ENCODE measurements at regions not wholly inside any gene's neighbourhood (a gene's known extent, or its start where the extent isn't known, plus 50 kb on each side); places are given as distances from the start of the nearest gene placed in this dataset.

- H3K27me3 ChIP-seq (replicated peaks): no peaks in the 10 kb centered on the region
- no peak for TF ChIP-seq CTCF (IDR thresholded peaks at IDR 0.05; ENCODE audit: low read depth, low read length, missing control alignments)
- DNase-seq: no peak
- in situ Hi-C loops (cut with HindIII; ENCODE audit: low pct_ligation_motif_present, low sequenced_read_pairs): no loop called here
- H3K4me3 ChIP-seq (ENCODE audit: low read depth, low read length): no peak overlapping the region
- no peak overlapping the region for H3K27ac ChIP-seq
- H3K36me3 ChIP-seq (replicated peaks): no peaks in the 10 kb centered on the region
These were observed 386.9 kb upstream of the SMC2 start for GRCh38 chr9:103707181-103707580.

DNA sequence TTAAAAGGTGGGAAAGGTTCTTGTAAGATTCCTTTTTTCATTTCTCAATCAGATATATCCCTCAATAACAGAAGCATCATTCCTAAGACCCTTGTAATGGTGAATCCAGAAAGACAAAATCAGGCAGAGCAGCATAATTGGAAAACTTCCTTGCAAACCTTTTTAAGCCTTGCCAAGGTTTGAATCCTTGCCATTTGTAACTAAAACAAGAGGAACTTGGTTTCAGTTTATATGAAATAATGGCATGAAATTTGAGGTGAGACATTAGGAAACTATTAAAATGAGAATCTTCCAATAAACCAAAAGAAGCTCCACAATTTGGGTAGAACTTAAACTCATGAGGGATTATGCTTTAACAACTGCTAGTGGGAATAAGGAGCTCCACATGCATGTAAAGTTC lies 384.7 kb upstream of the SMC2 start:
- TF ChIP-seq CTCF (IDR thresholded peaks at IDR 0.05; ENCODE audit: low read depth, low read length, missing control alignments): no peak

DNA sequence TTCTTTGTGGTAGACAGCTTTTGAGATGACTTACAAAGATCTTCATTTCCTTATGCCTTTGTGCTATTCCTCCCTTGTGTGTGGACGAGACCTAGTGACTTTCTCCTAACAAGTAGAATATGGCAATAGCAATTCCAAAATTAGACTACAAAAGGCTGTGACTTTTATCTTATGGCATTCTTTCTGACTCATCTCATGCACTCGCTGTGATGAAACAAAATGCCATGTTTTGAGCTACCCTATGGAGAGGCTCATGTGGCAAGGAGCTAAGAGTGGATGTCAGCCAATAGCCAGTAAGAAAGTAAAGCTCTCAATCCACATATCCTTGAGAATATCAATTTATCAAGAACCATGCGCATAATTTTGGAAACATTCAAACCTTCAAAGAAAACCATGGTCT lies 380.5 kb upstream of the SMC2 start:
- peak; percentile 72 for DNase-seq
- Histone ChIP-seq H3K36me3 (replicated peaks) (no peaks in the 10 kb centered on the region), H3K4me3 (ENCODE audit: low read depth, low read length) (no peak overlapping the region), H3K27ac (no peak overlapping the region), H3K27me3 (replicated peaks) (no peaks in the 10 kb centered on the region)
- in situ Hi-C loops (cut with HindIII; ENCODE audit: low pct_ligation_motif_present, low sequenced_read_pairs): no loop called here
- TF ChIP-seq CTCF (IDR thresholded peaks at IDR 0.05; ENCODE audit: low read depth, low read length, missing control alignments): no peak

More for the DNA sequence above, 384.7 kb upstream of the SMC2 start:
- Histone ChIP-seq H3K36me3 (replicated peaks) (no peaks in the 10 kb centered on the region), H3K27me3 (replicated peaks) (no peaks in the 10 kb centered on the region), H3K4me3 (ENCODE audit: low read depth, low read length) (no peak overlapping the region), H3K27ac (no peak overlapping the region)
- in situ Hi-C loops (cut with HindIII; ENCODE audit: low pct_ligation_motif_present, low sequenced_read_pairs): no loop called here
- DNase-seq: no peak

- H3K4me3 ChIP-seq (ENCODE audit: low read depth, low read length): no peak overlapping the region
- H3K27ac ChIP-seq: no peak overlapping the region
- in situ Hi-C loops (cut with HindIII; ENCODE audit: low pct_ligation_motif_present, low sequenced_read_pairs): no loop called here
- DNase-seq: no peak
- H3K27me3 ChIP-seq (replicated peaks): no peaks in the 10 kb centered on the region
- no peak for TF ChIP-seq CTCF (IDR thresholded peaks at IDR 0.05; ENCODE audit: low read depth, low read length, missing control alignments)
- H3K36me3 ChIP-seq (replicated peaks): no peaks in the 10 kb centered on the region
These were observed 379.1 kb upstream of the SMC2 start for GRCh38 chr9:103714992-103715391.

GRCh38 chr9:103721056-103721455 lies 373.1 kb upstream of the SMC2 start:
- TF ChIP-seq CTCF (IDR thresholded peaks at IDR 0.05; ENCODE audit: low read depth, low read length, missing control alignments): no peak
- Histone ChIP-seq H3K4me3 (ENCODE audit: low read depth, low read length) (no peak overlapping the region), H3K27ac (no peak overlapping the region), H3K36me3 (replicated peaks) (no peaks in the 10 kb centered on the region), H3K27me3 (replicated peaks) (no peaks in the 10 kb centered on the region)
- in situ Hi-C loops (cut with HindIII; ENCODE audit: low pct_ligation_motif_present, low sequenced_read_pairs): no loop called here
- no peak for DNase-seq

- H3K27ac ChIP-seq: no peak overlapping the region
- DNase-seq: no peak
- no peaks in the 10 kb centered on the region for H3K27me3 ChIP-seq (replicated peaks)
- no peak overlapping the region for H3K4me3 ChIP-seq (ENCODE audit: low read depth, low read length)
- no peak for TF ChIP-seq CTCF (IDR thresholded peaks at IDR 0.05; ENCODE audit: low read depth, low read length, missing control alignments)
- in situ Hi-C loops (cut with HindIII; ENCODE audit: low pct_ligation_motif_present, low sequenced_read_pairs): no loop called here
- no peaks in the 10 kb centered on the region for H3K36me3 ChIP-seq (replicated peaks)
These were observed 363.2 kb upstream of the SMC2 start for GRCh38 chr9:103730866-103731265.

Measured in brain microvascular endothelial cell (primary cell).